GM19397 (cell line): ENCODE measurements at regions not wholly inside any gene's neighbourhood (a gene's known extent, or its start where the extent isn't known, plus 50 kb on each side); places are given as distances from the start of the nearest gene placed in this dataset.
"Not testable (repeated sequence)": the region's sequence is repeated elsewhere in the genome, so short reads cannot be mapped to it uniquely, and the experiment has no call there.

Experiments
- ATAC-seq: cut with Tn5 transposase; IDR thresholded peaks from one replicate; pipeline ENCODE4 v1.9.1; 2021; ENCODE audit warnings: mild to moderate bottlenecking, moderate library complexity; ENCODE audit not compliant: unreplicated experiment

- no peak for ATAC-seq
Measured at GRCh38 chr6:146984251-146984924, 219.8 kb upstream of the STXBP5 start.

DNA sequence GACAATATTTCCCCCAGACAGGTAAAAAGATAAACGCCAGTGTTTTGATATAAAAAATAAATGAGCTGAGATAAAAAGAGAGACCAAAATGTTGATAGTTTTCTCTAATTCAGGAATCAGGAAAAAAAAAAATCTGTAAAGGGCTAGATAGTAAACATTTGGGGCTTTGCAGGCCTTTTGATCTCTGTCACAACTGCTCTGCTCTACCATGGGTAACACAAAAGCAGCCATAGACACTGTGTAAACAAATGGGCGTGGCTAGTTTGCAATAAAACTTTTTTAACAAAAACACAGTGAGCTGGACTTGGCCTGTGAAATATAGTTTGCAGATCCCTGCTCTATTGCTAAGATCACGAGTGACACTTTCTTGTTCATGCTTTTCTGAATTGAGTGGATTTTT lies 219.1 kb upstream of the STXBP5 start:
- no peak for ATAC-seq

DNA sequence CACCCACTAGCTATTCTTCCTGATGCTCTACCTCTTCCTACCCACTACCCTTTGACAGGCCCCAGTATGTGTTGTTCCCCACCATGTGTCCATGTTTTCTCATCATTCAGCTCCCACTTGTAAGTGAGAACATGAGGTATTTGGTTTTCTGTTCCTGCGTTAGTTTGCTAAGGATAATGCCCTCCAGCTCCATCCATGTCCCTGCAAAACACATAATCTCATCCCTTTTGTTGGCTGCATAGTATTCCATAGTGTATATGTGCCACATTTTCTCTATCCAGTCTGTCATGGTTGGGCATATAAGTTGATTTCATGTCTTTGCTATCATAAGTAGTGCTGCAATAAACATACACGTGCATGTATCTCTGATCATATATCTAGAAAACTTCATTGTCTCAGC lies 218.3 kb upstream of the STXBP5 start:
- ATAC-seq = no peak

DNA sequence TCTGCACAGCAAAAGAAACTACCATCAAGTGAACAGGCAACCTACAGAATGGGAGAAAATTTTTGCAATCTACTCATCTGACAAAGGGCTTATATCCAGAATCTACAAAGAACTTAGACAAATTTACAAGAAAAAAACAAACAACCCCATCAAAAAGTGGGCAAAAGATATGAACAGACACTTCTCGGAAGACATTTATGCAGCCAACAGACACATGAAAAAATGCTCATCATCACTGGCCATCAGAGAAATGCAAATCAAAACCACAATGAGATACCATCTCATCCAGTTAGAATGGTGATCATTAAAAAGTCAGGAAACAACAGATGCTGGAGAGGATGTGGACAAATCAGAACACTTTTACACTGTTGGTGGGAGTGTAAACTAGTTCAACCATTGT lies 216.3 kb upstream of the STXBP5 start:
- ATAC-seq = not testable (repeated sequence)

DNA sequence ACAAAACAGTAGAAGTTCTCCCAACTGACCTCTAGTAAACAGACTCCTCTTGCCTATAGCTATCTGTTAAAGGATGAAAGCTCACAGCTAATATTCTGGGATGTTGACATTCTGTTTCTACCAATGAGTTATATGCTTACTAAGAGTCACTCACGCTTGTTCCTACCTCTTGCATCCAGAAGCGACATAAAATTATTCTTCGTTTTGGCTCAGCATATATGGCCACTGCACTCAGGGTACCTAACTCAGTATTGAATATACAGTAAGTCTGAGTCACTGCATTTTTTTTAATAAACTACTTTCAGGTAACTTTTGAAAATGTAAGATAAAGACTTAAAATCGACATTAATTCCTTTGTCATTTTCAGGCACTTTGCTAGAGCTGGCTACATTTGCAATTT lies 214.4 kb upstream of the STXBP5 start:
- no peak for ATAC-seq

DNA sequence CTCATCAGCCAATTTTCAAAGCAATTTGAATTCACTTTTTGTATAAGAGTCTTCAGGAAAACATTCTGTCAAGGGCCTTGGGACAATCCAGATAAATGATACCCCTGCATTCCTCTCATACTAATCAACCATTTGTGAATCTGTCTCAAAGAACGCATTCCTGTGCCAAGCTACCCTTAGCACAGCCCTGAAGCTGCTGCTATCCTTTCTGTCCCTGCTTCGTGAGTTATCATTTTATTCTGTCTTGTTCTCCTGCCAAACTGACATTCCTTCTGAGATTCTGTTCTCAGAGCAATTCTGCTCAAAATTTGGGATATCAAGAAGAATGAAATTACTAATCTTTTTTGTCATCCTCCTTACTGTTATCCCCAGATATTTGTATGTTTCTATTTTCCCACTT lies 213.9 kb upstream of the STXBP5 start:
- ATAC-seq = no peak

DNA sequence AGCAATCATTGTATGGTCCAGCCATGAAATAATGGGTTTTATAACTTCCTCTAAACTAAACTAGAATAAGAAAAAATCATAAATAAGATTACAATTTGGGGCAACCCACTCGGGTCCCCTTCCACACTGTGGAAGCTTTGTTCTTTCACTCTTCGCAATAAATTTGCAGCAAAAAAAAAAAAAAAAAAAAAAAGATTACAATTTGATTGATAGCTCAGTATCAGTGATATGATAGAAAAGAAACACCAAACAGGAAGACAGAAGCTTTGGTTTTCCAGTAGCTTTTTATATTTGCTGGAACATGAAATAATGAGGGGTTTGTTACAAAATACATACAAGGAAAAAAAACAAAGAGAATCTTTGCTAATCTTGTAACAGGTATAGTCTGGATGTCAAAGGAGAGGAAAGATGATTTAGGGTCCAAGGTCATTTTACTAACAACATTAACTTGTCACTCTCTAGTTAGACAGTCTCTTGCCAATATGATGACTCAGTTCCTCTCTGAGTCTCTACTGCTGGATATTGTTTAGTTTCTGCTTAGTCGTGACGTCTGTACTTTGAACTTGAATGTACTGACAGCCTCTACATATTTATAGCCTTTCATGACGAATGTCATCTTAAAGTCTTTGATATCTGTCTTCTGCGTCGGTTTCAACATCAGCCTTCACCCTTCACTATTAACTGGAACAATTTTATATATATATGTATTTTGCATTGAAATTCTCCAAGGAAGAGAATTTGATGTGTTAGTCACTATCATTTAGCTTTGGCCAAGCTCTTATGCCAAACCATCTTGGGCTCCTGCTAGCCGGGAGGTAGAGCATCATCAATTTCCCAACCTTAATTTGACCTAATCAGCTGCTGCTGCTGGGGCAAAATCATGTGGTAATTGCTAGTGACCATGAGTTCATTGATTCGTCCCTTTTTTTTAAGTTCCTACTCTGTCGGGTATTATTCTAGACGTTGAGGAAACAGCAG lies 213.1 kb upstream of the STXBP5 start:
- no peak for ATAC-seq

DNA sequence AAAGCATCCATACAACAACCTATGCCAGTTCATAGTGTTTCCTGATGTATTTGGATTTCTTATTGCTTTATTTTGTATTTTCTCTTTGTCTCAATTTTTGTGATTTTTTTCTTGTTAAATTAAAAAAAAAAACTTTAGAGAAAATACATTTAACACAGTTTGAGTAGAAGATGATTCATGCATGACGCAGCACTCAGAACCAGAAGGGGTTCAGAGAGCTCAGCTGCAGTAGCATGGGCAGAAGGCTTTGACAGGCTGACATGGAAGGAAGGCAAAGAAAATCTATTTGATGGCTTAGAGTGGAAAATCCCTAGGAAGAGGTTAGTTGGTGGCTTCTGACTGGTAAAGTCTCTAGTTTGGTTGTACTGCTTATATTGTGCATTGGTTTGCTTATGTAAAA lies 207.2 kb upstream of the STXBP5 start:
- ATAC-seq = no peak

DNA sequence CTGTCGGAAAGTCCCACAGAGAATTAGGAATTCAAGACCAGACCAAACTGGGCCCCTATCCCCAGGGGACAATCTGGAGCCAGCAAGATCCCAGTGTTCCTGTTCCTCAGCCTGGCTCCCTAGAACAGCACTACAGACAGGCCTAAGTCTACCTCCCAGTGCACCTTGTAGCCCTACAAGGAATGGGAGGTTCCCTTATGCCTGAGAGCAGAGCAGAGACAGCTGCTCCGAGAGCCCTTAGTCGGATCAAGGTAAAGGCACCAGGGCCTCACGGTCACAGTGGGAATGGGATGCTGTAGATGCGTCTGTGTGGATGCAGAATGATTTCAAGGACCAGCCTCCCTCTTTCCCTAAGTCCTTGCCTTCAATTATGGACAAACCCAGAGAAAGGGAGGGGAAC lies 204.5 kb upstream of the STXBP5 start:
- no peak for ATAC-seq

- no peak for ATAC-seq
Measured at GRCh38 chr6:147000545-147001488, 203.4 kb upstream of the STXBP5 start.

GRCh38 chr6:147001621-147002020 lies 202.6 kb upstream of the STXBP5 start:
- no peak for ATAC-seq

DNA sequence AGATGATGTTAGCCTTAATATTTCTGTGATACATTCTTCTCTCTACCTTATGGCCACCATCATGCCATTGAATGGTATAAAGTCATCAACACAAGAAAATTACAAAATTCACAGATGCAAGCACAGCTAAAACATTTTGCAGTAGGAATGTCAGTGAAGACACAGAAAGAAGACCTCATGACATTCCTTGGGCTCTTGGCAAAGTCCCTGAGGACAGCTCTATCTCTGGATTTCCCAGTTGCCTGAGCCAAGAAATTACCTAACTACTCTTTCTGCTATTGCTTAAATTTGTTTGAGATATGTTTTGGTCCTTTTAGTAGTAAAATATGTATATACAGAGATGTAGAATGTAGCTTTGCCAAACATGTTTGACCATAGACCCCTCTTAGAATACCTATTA lies 201.0 kb upstream of the STXBP5 start:
- ATAC-seq = no peak

DNA sequence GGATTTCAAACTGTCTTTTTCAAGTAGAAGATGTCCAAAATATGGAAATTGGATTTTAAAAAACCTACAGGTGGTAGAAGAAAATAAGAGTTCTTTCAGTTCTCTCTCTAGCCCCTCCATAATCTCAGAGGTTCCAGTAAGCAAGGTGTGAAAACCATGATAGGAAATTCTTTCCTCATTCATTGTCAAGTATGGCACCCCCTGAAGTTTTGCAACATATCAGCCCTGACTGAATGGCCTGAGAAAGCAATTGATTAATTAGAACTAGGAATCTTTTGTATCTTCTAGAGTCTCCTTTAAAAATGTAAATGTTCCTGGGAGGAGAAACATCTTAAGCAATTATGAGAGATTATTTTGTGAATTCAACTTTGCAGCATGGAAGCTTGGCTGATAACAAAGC lies 198.7 kb upstream of the STXBP5 start:
- no peak for ATAC-seq

GRCh38 chr6:147007441-147007840 lies 196.8 kb upstream of the STXBP5 start:
- ATAC-seq = no peak

- no peak for ATAC-seq
Measured at GRCh38 chr6:147009358-147009757, 194.9 kb upstream of the STXBP5 start.

GRCh38 chr6:147015674-147016073 lies 188.5 kb upstream of the STXBP5 start:
- ATAC-seq = no peak

DNA sequence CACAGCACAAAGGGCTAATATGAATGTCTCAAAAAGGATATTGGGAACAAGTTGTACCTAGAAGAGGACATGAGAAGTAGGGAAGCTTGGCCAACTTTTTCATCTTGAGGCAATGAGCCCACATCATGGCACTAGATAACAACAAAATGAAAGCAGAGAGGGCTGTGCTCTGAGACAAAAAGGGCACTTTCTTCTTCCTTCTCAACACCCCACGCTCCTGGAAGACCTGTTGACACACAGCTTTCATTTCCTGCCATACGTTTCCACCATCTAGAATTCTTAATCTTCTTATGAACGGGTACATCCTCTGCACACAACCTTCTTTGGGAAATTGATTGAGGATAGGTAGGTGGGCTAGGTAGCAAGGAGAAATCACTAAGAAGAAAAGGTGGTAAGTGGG lies 187.8 kb upstream of the STXBP5 start:
- ATAC-seq = no peak

- ATAC-seq = no peak
Measured at GRCh38 chr6:147017153-147017552, 187.1 kb upstream of the STXBP5 start.

DNA sequence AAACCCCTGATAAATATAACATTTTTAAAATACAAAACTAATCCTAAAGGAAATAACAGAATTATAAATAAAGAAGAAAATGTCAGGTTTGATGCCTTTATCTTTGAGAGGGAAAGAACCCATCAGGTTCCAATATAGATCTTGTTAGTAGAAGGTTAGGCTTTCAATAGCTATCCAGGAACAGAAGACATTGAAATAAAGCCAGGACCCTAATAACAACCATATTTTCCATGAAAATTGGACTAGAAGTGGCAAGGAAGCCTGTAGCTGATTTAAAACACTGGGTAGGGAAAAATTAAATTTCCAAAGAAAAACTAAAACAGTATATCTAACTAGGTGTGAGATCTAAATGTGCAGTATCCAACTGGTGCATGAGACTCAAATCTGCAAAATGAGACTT lies 185.2 kb upstream of the STXBP5 start:
- no peak for ATAC-seq

DNA sequence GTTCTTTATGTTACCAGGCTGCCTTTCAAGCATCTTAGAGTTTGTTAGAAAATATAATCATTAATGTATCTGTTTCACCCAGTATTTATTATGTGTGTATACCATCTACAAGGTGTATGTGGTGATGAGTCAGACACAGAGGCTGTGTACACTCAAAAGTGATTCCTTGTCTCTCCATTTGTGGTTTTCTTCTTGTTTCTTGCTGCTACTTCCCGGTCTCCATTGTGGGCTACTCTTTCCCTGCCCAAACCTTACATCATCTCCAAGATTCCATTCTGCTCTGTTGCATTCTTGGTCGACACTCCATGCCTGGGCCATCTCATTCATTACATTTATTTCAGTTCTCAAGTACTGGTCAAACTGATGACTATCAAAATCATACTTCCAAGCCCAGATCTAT lies 182.2 kb upstream of the STXBP5 start:
- ATAC-seq = no peak

DNA sequence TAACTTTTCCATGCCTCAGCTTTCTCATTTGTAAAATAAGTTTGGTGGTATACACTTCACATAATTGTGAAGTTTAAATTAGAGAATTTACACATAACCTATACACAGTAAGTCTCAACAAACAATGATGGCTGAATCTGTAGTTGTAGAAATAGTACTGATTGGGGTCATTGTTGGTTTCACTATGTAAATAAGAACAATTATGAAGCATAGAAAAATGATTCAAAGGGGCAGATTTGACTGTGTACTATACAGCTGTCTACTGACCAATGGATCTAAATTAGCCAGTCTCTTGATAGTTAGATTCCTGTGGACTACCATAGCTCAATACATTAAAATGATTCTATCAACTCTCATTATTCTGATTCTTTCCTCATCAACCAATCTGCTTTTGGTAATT lies 181.1 kb upstream of the STXBP5 start:
- no peak for ATAC-seq
